ENCODE measurements at regions not wholly inside any gene's neighbourhood (a gene's known extent, or its start where the extent isn't known, plus 50 kb on each side); places are given as distances from the start of the nearest gene placed in this dataset.
"Not testable (repeated sequence)": the region's sequence is repeated elsewhere in the genome, so short reads cannot be mapped to it uniquely, and the experiment has no call there.

DNA sequence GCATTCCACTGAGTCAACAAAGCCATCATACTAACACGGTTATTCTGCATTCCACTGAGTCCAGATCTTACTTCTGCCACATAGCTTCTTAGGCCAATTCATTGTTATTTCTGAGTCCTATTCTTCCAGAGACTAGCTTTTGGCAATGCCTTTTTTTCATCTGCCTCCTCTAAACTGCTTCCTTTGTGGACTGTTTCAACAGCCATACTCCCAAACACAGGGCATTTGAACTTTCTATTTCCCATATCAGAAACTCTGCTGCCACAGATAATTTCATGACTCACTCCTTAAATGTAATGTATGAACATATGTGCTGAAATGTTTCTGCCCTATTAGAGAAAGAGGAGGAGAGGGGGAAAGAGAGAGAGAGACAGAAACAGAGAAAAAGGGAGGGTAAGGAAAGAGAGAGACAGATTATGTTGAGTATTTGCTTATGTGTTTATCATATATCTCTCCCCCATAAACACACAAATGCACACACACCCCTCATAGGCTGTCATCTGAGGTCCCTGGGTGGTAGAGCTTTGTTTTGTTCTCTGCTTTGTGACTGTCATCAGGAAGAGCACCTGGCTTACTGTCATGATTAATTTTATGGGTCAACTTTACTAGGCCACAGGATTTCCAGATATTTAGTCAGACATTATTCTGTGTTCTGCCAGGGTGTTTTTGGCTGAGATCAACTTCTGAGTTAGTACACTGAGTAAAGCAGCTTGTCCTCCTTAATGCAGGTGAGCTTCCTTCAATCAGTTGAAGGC, 308.0 kb upstream of the KCND2 start:
- Histone ChIP-seq H3K4me1 (ENCODE audit: insufficient read depth, low read length) (no peaks in the 10 kb centered on the region), H3K4me2 (ENCODE audit: insufficient read depth, low read length) (no peak overlapping the region), H3K9me3 (ENCODE audit: insufficient read depth, low read length, severe bottlenecking) (no peaks in the 10 kb centered on the region), H3K27ac (ENCODE audit: low read length) (no peak overlapping the region), H3K27me3 (ENCODE audit: insufficient read depth, low read length, poor library complexity) (no peaks in the 10 kb centered on the region), H3K79me2 (ENCODE audit: insufficient read depth, low read length) (no peaks in the 10 kb centered on the region), H3K4me3 (ENCODE audit: low read depth in 1 of 2, low read length in 2 of 2) (no peak overlapping the region), H4K20me1 (ENCODE audit: insufficient read depth, low read length) (no peaks in the 10 kb centered on the region), H3K9ac (ENCODE audit: low read depth, low read length) (no peak overlapping the region), H3K36me3 (ENCODE audit: insufficient read depth, low read length) (no peaks in the 10 kb centered on the region), H2AFZ (ENCODE audit: low read depth, low read length) (no peak overlapping the region)
- DNase-seq (no peak), ATAC-seq (ENCODE audit: insufficient read depth, low read depth) (no peak)
- TF ChIP-seq CTCF (IDR thresholded peaks at IDR 0.05; ENCODE audit: borderline replicate concordance, extremely low read depth, low read length, poor library complexity, severe bottlenecking) (no peak), EZH2 (IDR thresholded peaks at IDR 0.05; ENCODE audit: borderline replicate concordance, low read depth, low read length, severe bottlenecking) (no peak)

- H2AFZ ChIP-seq (ENCODE audit: low read depth, low read length) = no peak overlapping the region
- ATAC-seq (ENCODE audit: insufficient read depth, low read depth) = no peak
- H3K4me1 ChIP-seq (ENCODE audit: insufficient read depth, low read length) = no peaks in the 10 kb centered on the region
- H3K27me3 ChIP-seq (ENCODE audit: insufficient read depth, low read length, poor library complexity) = no peaks in the 10 kb centered on the region
- DNase-seq = no peak
- H3K36me3 ChIP-seq (ENCODE audit: insufficient read depth, low read length) = no peaks in the 10 kb centered on the region
- H3K4me3 ChIP-seq (ENCODE audit: low read depth in 1 of 2, low read length in 2 of 2) = no peak overlapping the region
- no peak overlapping the region for H3K4me2 ChIP-seq (ENCODE audit: insufficient read depth, low read length)
- no peak overlapping the region for H3K27ac ChIP-seq (ENCODE audit: low read length)
- TF ChIP-seq CTCF (IDR thresholded peaks at IDR 0.05; ENCODE audit: borderline replicate concordance, extremely low read depth, low read length, poor library complexity, severe bottlenecking) (no peak), EZH2 (IDR thresholded peaks at IDR 0.05; ENCODE audit: borderline replicate concordance, low read depth, low read length, severe bottlenecking) (no peak)
- H3K9me3 ChIP-seq (ENCODE audit: insufficient read depth, low read length, severe bottlenecking) = no peaks in the 10 kb centered on the region
- H4K20me1 ChIP-seq (ENCODE audit: insufficient read depth, low read length) = no peaks in the 10 kb centered on the region
- H3K79me2 ChIP-seq (ENCODE audit: insufficient read depth, low read length) = no peaks in the 10 kb centered on the region
- no peak overlapping the region for H3K9ac ChIP-seq (ENCODE audit: low read depth, low read length)
Observed at GRCh38 chr7:119967221-119967620, 305.8 kb upstream of the KCND2 start.

- H3K27me3 ChIP-seq (ENCODE audit: insufficient read depth, low read length, poor library complexity); H3K9ac ChIP-seq (ENCODE audit: low read depth, low read length); H4K20me1 ChIP-seq (ENCODE audit: insufficient read depth, low read length); ATAC-seq (ENCODE audit: insufficient read depth, low read depth); H3K4me3 ChIP-seq (ENCODE audit: low read depth in 1 of 2, low read length in 2 of 2); DNase-seq; H3K9me3 ChIP-seq (ENCODE audit: insufficient read depth, low read length, severe bottlenecking); H2AFZ ChIP-seq (ENCODE audit: low read depth, low read length); H3K4me2 ChIP-seq (ENCODE audit: insufficient read depth, low read length); H3K36me3 ChIP-seq (ENCODE audit: insufficient read depth, low read length); H3K27ac ChIP-seq (ENCODE audit: low read length); H3K4me1 ChIP-seq (ENCODE audit: insufficient read depth, low read length); H3K79me2 ChIP-seq (ENCODE audit: insufficient read depth, low read length): not testable (repeated sequence)
Observed at GRCh38 chr7:119968411-119968810, 304.6 kb upstream of the KCND2 start.

- no peaks in the 10 kb centered on the region for H3K4me1 ChIP-seq (ENCODE audit: insufficient read depth, low read length)
- ATAC-seq (ENCODE audit: insufficient read depth, low read depth) (no peak), DNase-seq (no peak)
- no peak overlapping the region for H3K9ac ChIP-seq (ENCODE audit: low read depth, low read length)
- H3K27me3 ChIP-seq (ENCODE audit: insufficient read depth, low read length, poor library complexity) = no peaks in the 10 kb centered on the region
- H3K4me3 ChIP-seq (ENCODE audit: low read depth in 1 of 2, low read length in 2 of 2) = no peak overlapping the region
- H3K36me3 ChIP-seq (ENCODE audit: insufficient read depth, low read length) = no peaks in the 10 kb centered on the region
- H3K79me2 ChIP-seq (ENCODE audit: insufficient read depth, low read length) = no peaks in the 10 kb centered on the region
- no peak overlapping the region for H3K4me2 ChIP-seq (ENCODE audit: insufficient read depth, low read length)
- TF ChIP-seq EZH2 (IDR thresholded peaks at IDR 0.05; ENCODE audit: borderline replicate concordance, low read depth, low read length, severe bottlenecking) (no peak), CTCF (IDR thresholded peaks at IDR 0.05; ENCODE audit: borderline replicate concordance, extremely low read depth, low read length, poor library complexity, severe bottlenecking) (no peak)
- no peak overlapping the region for H3K27ac ChIP-seq (ENCODE audit: low read length)
- H2AFZ ChIP-seq (ENCODE audit: low read depth, low read length) = no peak overlapping the region
- no peaks in the 10 kb centered on the region for H3K9me3 ChIP-seq (ENCODE audit: insufficient read depth, low read length, severe bottlenecking)
- H4K20me1 ChIP-seq (ENCODE audit: insufficient read depth, low read length) = no peaks in the 10 kb centered on the region
Observed at GRCh38 chr7:119969054-119969453, 303.9 kb upstream of the KCND2 start.

All from DND-41 (cell line).